Neural cell (in vitro differentiated cells): ENCODE measurements at regions not wholly inside any gene's neighbourhood (a gene's known extent, or its start where the extent isn't known, plus 50 kb on each side); places are given as distances from the start of the nearest gene placed in this dataset.

Source experiments
- H2AFZ ChIP-seq: fragments of 200-600, 300-800 bp; sonication (generic), shearing (Covaris generic); 2 replicates; pipeline ENCODE4 v1.6.0; 2014; ENCODE audit warnings: low read depth, mild to moderate bottlenecking, antibody characterized with exemption, low read length, moderate library complexity
- H3F3A ChIP-seq: fragments of 200-600 bp; shearing (Covaris generic); 2 replicates; pipeline ENCODE4 v1.6.1; 2016; ENCODE audit warnings: mild to moderate bottlenecking, moderate library complexity, mixed read lengths, antibody characterized with exemption, low read length; ENCODE audit not compliant: insufficient read depth, poor library complexity, severe bottlenecking
- H3K27ac ChIP-seq: fragments of 200-600, 300-800 bp; sonication (generic), shearing (Covaris generic); 2 replicates; pipeline ENCODE4 v1.5.1; 2014; ENCODE audit warnings: mild to moderate bottlenecking, low read length, moderate library complexity
- H3K27me3 ChIP-seq: fragments of 300-800, 200-600 bp; sonication (generic), shearing (Covaris generic); 2 replicates; pipeline ENCODE4 v1.6.0; 2014; ENCODE audit warnings: mild to moderate bottlenecking, low read depth, low read length, moderate library complexity; ENCODE audit not compliant: insufficient read depth
- H3K36me3 ChIP-seq: fragments of 300-800, 200-600 bp; sonication (generic), shearing (Covaris generic); 2 replicates; pipeline ENCODE4 v1.5.1; 2014; ENCODE audit warnings: mild to moderate bottlenecking, antibody characterized with exemption, low read length, moderate library complexity; ENCODE audit not compliant: insufficient read depth
- H3K4me2 ChIP-seq: fragments of 300-800, 200-600 bp; sonication (generic), shearing (Covaris generic); 2 replicates; pipeline ENCODE4 v1.6.0; 2014; ENCODE audit warnings: mild to moderate bottlenecking, low read length
- H3K4me3 ChIP-seq: fragments of 300-800, 200-600 bp; sonication (generic), shearing (Covaris generic); 2 replicates; pipeline ENCODE4 v1.5.1; 2014; ENCODE audit warnings: mild to moderate bottlenecking, low read length, moderate library complexity
- H3K79me2 ChIP-seq: fragments of 200-600 bp; shearing (Covaris generic); replicated peaks from 2 replicates; pipeline ENCODE4 v1.6.0; 2014; ENCODE audit warnings: mild to moderate bottlenecking, low read length, moderate library complexity; ENCODE audit not compliant: insufficient read depth
- H3K9ac ChIP-seq: fragments of 300-800, 200-600 bp; sonication (generic), shearing (Covaris generic); 2 replicates; pipeline ENCODE4 v1.6.1; 2016; ENCODE audit warnings: mild to moderate bottlenecking, low read length, mixed read lengths
- H3K9me2 ChIP-seq: fragments of 200-600 bp; shearing (Covaris generic); 2 replicates; pipeline ENCODE4 v1.6.1; 2016; ENCODE audit warnings: mild to moderate bottlenecking, low read length, mixed read lengths; ENCODE audit not compliant: insufficient read depth
- H3K9me3 ChIP-seq: fragments of 200-600, 300-800 bp; sonication (generic), shearing (Covaris generic); 2 replicates; pipeline ENCODE4 v1.6.1; 2016; ENCODE audit warnings: mild to moderate bottlenecking, mixed run types, low read length, moderate library complexity, mixed read lengths
- H4K20me1 ChIP-seq: fragments of 200-600 bp; shearing (Covaris generic); 2 replicates; pipeline ENCODE4 v1.6.1; 2016; ENCODE audit warnings: mild to moderate bottlenecking, mixed run types; ENCODE audit not compliant: insufficient read depth
- EP300 ChIP-seq: fragments of 450-650 bp; conservative IDR thresholded peaks from 2 replicates; pipeline ENCODE4 v1.6.1; 2014; ENCODE audit warnings: antibody characterized with exemption, mild to moderate bottlenecking, moderate library complexity; ENCODE audit not compliant: poor library complexity, severe bottlenecking
- EZH2 ChIP-seq: fragments of 200-600, 300-800 bp; shearing (Covaris generic), sonication (generic); IDR thresholded peaks from 2 replicates; pipeline ENCODE4 v1.6.1; 2014; ENCODE audit warnings: antibody characterized with exemption, low read length, borderline replicate concordance, mild to moderate bottlenecking; ENCODE audit not compliant: insufficient read depth, poor library complexity, severe bottlenecking
- MXI1 ChIP-seq: fragments of 450-650 bp; conservative IDR thresholded peaks from 2 replicates; pipeline ENCODE4 v1.6.1; 2014; ENCODE audit warnings: antibody characterized with exemption, mild to moderate bottlenecking; ENCODE audit not compliant: poor library complexity, severe bottlenecking
- POLR2AphosphoS5 ChIP-seq: IDR thresholded peaks from 2 replicates; pipeline ENCODE4 v1.6.1; 2012
- RAD21 ChIP-seq: fragments of 450-650 bp; conservative IDR thresholded peaks from 2 replicates; pipeline ENCODE4 v1.6.1; 2014; ENCODE audit warnings: antibody characterized with exemption, mild to moderate bottlenecking, moderate library complexity
- SMC3 ChIP-seq: fragments of 450-650 bp; conservative IDR thresholded peaks from 2 replicates; pipeline ENCODE4 v1.6.1; 2014; ENCODE audit warnings: antibody characterized with exemption, mild to moderate bottlenecking, moderate library complexity; ENCODE audit not compliant: poor library complexity
- TAF1 ChIP-seq: IDR thresholded peaks from 2 replicates; pipeline ENCODE4 v1.6.1; 2012; ENCODE audit warnings: low read depth
- TF ChIP-seq, protein P1 (sequence below): IDR thresholded peaks from 2 replicates; pipeline ENCODE4 v1.6.1; 2012; ENCODE audit warnings: borderline replicate concordance
- TF ChIP-seq, protein P2 (sequence below): fragments of 450-650 bp; IDR thresholded peaks from 2 replicates; pipeline ENCODE4 v1.5.1; 2014; ENCODE audit warnings: antibody characterized with exemption, mild to moderate bottlenecking, moderate library complexity; ENCODE audit not compliant: poor library complexity, severe bottlenecking

DNA sequence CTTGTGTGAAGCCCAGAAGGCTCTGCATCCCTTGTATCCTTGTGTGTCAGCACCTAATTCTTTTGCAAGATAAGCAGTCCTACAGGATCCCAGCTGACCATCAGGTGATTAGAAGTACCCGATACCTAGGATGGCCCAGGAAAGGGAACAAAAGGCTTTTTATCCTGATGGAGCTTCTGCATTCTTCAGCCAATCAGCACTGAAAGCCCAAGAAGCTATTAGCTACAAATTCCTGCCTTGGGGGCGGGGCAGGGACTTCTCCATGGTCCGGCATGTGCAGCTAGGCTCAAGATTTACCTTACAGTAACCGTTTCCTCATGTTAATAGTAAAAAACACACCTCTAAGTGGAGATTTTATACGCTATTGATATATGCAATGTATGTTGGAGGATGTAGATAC is 264.6 kb upstream of the THUMPD2 start:
- Histone ChIP-seq H4K20me1 (no peaks in the 10 kb centered on the region), H2AFZ (no peak overlapping the region), H3K9me3 (no peaks in the 10 kb centered on the region), H3K79me2 (no peaks in the 10 kb centered on the region), H3K4me2 (no peak overlapping the region), H3K36me3 (no peaks in the 10 kb centered on the region), H3K9ac (no peak overlapping the region), H3F3A (no peaks in the 10 kb centered on the region), H3K9me2 (no peaks in the 10 kb centered on the region), H3K27me3 (no peaks in the 10 kb centered on the region), H3K4me3 (no peak overlapping the region), H3K27ac (no peak overlapping the region)
- TF ChIP-seq, protein P1, sequence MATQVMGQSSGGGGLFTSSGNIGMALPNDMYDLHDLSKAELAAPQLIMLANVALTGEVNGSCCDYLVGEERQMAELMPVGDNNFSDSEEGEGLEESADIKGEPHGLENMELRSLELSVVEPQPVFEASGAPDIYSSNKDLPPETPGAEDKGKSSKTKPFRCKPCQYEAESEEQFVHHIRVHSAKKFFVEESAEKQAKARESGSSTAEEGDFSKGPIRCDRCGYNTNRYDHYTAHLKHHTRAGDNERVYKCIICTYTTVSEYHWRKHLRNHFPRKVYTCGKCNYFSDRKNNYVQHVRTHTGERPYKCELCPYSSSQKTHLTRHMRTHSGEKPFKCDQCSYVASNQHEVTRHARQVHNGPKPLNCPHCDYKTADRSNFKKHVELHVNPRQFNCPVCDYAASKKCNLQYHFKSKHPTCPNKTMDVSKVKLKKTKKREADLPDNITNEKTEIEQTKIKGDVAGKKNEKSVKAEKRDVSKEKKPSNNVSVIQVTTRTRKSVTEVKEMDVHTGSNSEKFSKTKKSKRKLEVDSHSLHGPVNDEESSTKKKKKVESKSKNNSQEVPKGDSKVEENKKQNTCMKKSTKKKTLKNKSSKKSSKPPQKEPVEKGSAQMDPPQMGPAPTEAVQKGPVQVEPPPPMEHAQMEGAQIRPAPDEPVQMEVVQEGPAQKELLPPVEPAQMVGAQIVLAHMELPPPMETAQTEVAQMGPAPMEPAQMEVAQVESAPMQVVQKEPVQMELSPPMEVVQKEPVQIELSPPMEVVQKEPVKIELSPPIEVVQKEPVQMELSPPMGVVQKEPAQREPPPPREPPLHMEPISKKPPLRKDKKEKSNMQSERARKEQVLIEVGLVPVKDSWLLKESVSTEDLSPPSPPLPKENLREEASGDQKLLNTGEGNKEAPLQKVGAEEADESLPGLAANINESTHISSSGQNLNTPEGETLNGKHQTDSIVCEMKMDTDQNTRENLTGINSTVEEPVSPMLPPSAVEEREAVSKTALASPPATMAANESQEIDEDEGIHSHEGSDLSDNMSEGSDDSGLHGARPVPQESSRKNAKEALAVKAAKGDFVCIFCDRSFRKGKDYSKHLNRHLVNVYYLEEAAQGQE: no peak
- TF ChIP-seq EZH2: no peak
- TF ChIP-seq MXI1: no peak
- TF ChIP-seq, protein P2, sequence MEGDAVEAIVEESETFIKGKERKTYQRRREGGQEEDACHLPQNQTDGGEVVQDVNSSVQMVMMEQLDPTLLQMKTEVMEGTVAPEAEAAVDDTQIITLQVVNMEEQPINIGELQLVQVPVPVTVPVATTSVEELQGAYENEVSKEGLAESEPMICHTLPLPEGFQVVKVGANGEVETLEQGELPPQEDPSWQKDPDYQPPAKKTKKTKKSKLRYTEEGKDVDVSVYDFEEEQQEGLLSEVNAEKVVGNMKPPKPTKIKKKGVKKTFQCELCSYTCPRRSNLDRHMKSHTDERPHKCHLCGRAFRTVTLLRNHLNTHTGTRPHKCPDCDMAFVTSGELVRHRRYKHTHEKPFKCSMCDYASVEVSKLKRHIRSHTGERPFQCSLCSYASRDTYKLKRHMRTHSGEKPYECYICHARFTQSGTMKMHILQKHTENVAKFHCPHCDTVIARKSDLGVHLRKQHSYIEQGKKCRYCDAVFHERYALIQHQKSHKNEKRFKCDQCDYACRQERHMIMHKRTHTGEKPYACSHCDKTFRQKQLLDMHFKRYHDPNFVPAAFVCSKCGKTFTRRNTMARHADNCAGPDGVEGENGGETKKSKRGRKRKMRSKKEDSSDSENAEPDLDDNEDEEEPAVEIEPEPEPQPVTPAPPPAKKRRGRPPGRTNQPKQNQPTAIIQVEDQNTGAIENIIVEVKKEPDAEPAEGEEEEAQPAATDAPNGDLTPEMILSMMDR: no peak
- no peak for TF ChIP-seq POLR2AphosphoS5
- no peak for TF ChIP-seq SMC3
- TF ChIP-seq EP300: no peak
- no peak for TF ChIP-seq TAF1
- TF ChIP-seq RAD21: no peak

DNA sequence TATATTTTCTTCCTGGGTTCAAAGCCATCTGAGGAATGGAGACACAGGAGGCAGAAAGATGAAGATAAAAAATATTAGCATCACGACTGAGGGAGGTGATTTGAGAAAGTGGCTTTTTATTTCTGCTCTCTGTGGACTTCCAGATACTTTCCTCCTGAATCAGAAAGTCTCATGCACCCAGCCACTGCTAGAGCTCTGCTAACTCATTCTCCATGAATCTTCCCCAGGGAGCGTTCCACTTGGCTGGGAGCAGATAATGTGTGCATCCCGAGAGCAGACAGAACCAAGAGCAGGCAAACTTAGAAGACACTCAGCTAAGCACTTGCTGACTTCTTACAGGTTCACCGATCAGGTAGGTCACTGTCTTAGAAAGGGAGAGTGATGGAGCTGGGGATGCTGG is 264.1 kb upstream of the THUMPD2 start:
- Histone ChIP-seq H3K9me2 (no peaks in the 10 kb centered on the region), H2AFZ (no peak overlapping the region), H4K20me1 (no peaks in the 10 kb centered on the region), H3K79me2 (no peaks in the 10 kb centered on the region), H3K4me3 (no peak overlapping the region), H3K9ac (no peak overlapping the region), H3K27me3 (no peaks in the 10 kb centered on the region), H3K9me3 (no peaks in the 10 kb centered on the region), H3F3A (no peaks in the 10 kb centered on the region), H3K27ac (no peak overlapping the region), H3K4me2 (no peak overlapping the region), H3K36me3 (no peaks in the 10 kb centered on the region)
- TF ChIP-seq TAF1: no peak
- no peak for TF ChIP-seq EP300
- TF ChIP-seq, protein P1: no peak
- TF ChIP-seq RAD21: no peak
- TF ChIP-seq, protein P2: no peak
- no peak for TF ChIP-seq EZH2
- TF ChIP-seq MXI1: no peak
